ENCODE measurements at regions not wholly inside any gene's neighbourhood (a gene's known extent, or its start where the extent isn't known, plus 50 kb on each side); places are given as distances from the start of the nearest gene placed in this dataset.

DNA sequence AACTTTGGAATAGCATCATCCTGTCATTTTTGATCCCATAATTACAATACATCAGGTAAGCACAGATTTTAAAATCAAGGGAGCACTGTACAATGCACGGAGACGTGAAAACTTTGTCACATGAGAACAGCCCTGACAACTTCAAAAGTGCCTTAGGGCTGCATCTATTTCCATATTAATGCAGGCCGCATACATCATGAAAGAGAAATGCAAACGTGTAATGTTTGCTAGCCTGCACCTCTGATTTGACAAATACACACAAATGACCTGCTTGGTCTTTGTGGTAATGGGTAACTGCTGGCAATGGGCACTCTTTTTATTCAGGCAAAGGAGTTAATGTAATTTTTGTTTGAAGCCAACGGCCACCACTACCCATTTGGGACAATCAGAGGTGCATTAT, 202.0 kb upstream of the EPHA4 start:
- TF ChIP-seq, protein P1, sequence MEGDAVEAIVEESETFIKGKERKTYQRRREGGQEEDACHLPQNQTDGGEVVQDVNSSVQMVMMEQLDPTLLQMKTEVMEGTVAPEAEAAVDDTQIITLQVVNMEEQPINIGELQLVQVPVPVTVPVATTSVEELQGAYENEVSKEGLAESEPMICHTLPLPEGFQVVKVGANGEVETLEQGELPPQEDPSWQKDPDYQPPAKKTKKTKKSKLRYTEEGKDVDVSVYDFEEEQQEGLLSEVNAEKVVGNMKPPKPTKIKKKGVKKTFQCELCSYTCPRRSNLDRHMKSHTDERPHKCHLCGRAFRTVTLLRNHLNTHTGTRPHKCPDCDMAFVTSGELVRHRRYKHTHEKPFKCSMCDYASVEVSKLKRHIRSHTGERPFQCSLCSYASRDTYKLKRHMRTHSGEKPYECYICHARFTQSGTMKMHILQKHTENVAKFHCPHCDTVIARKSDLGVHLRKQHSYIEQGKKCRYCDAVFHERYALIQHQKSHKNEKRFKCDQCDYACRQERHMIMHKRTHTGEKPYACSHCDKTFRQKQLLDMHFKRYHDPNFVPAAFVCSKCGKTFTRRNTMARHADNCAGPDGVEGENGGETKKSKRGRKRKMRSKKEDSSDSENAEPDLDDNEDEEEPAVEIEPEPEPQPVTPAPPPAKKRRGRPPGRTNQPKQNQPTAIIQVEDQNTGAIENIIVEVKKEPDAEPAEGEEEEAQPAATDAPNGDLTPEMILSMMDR (IDR thresholded peaks at IDR 0.05; ENCODE audit: insufficient read depth, low read length, poor library complexity, severe bottlenecking), result no peak
- no peak for TF ChIP-seq EZH2phosphoT487 (conservative IDR thresholded peaks at IDR 0.05; ENCODE audit: low read length)
